HG03045 (cell line): ENCODE measurements at regions not wholly inside any gene's neighbourhood (a gene's known extent, or its start where the extent isn't known, plus 50 kb on each side); places are given as distances from the start of the nearest gene placed in this dataset.
"Not testable (repeated sequence)": the region's sequence is repeated elsewhere in the genome, so short reads cannot be mapped to it uniquely, and the experiment has no call there.

ENCODE experiments used
- ATAC-seq: cut with Tn5 transposase; IDR thresholded peaks from one replicate; pipeline ENCODE4 v1.9.1; 2021; ENCODE audit warnings: mild to moderate bottlenecking, moderate library complexity; ENCODE audit not compliant: unreplicated experiment

DNA sequence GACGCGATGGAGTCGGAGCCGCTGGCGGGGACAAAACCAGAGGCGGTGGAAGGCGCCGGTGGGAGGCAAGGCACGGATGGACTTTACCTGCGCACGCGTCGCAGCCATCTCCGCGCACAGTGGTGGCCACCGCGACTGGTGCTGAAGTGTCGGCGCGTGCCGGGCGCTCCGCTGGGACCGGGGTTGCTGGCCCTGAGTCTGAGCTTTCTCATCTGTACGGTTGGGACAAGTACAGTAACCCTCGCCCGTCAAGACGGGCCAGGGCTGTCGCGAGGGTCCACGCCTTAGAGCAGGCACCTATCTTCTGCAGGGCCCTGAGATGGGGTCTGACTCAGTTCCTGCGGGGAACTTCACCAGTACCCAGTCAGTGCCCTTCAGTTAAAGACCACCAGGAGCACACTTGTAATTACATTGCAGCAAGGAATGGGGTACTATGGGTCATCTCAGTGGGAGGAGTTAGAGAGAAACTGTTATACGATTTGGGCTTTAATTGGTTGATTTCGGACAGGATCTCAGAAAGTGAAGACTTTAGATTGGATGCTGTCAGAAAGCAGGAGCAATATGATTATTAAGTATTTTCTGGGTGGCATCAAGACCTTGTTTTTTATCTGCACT lies 385.6 kb downstream of the SPATA31A6 start:
- not testable (repeated sequence) for ATAC-seq

- not testable (repeated sequence) for ATAC-seq
Measured at GRCh38 chr9:42577851-42578250, 394.4 kb downstream of the SPATA31A6 start.
